OCI-LY3 (cell line): ENCODE measurements at regions not wholly inside any gene's neighbourhood (a gene's known extent, or its start where the extent isn't known, plus 50 kb on each side); places are given as distances from the start of the nearest gene placed in this dataset.

ENCODE experiments used
- H2AFZ ChIP-seq: fragments of 200-600, 300-600 bp; shearing (Covaris generic); 2 replicates; pipeline ENCODE4 v1.6.0; 2014; ENCODE audit warnings: antibody characterized with exemption, low read depth, low read length
- H3K27ac ChIP-seq: fragments of 200-600, 300-600 bp; sonication (generic); 2 replicates; pipeline ENCODE4 v1.5.1; 2014; ENCODE audit warnings: mild to moderate bottlenecking, low read length, moderate library complexity, mixed read lengths
- H3K27me3 ChIP-seq: fragments of 200-600, 300-600 bp; sonication (generic); 2 replicates; pipeline ENCODE4 v1.6.1; 2014; ENCODE audit warnings: low read depth, low read length, mixed read lengths
- H3K36me3 ChIP-seq: fragments of 200-600, 300-600 bp; sonication (generic); replicated peaks from 2 replicates; pipeline ENCODE3; 2014; ENCODE audit warnings: low read depth, low read length, mixed read lengths
- H3K4me1 ChIP-seq: fragments of 300-600, 200-600 bp; sonication (generic); 2 replicates; pipeline ENCODE4 v1.6.1; 2014; ENCODE audit warnings: low read length, mixed read lengths
- H3K4me2 ChIP-seq: fragments of 200-600, 300-600 bp; sonication (generic); 2 replicates; pipeline ENCODE4 v1.6.1; 2014; ENCODE audit warnings: low read length, mixed read lengths
- H3K4me3 ChIP-seq: fragments of 300-600, 200-600 bp; sonication (generic); 2 replicates; pipeline ENCODE4 v1.5.1; 2014; ENCODE audit warnings: antibody characterized with exemption, mild to moderate bottlenecking, low read length, moderate library complexity
- H3K79me2 ChIP-seq: fragments of 300-600, 200-600 bp; shearing (Covaris generic); 2 replicates; pipeline ENCODE4 v1.6.1; 2014; ENCODE audit warnings: mild to moderate bottlenecking, low read length, mixed read lengths
- H3K9ac ChIP-seq: fragments of 300-600, 200-600 bp; shearing (Covaris generic); 2 replicates; pipeline ENCODE4 v1.6.0; 2014; ENCODE audit warnings: mild to moderate bottlenecking, low read length, moderate library complexity
- H3K9me3 ChIP-seq: fragments of 200-600, 300-600 bp; shearing (Covaris generic); 2 replicates; pipeline ENCODE4 v1.6.1; 2014; ENCODE audit warnings: low read length, mixed read lengths; ENCODE audit not compliant: insufficient read depth
- H4K20me1 ChIP-seq: fragments of 200-600, 300-600 bp; sonication (generic); 2 replicates; pipeline ENCODE4 v1.6.1; 2016; ENCODE audit warnings: low read length, mixed read lengths; ENCODE audit not compliant: insufficient read depth
- CTCF ChIP-seq: fragments of 200-600, 300-600 bp; sonication (generic); IDR thresholded peaks from 2 replicates; pipeline ENCODE4 v1.5.1; 2014; ENCODE audit warnings: antibody characterized with exemption, low read length, low read depth
- EZH2phosphoT487 ChIP-seq: fragments of 200-600 bp; shearing (Covaris generic); IDR thresholded peaks from 2 replicates; pipeline ENCODE4 v1.6.1; 2018; ENCODE audit warnings: antibody characterized with exemption, mixed run types, low read depth

GRCh38 chr15:92326236-92326635 lies 67.4 kb upstream of the ST8SIA2 start:
- Histone ChIP-seq H2AFZ (no peak overlapping the region), H3K79me2 (no peaks in the 10 kb centered on the region), H3K4me2 (no peak overlapping the region), H3K4me3 (no peak overlapping the region), H3K9ac (no peak overlapping the region), H3K27me3 (peaks cover 26% of the 10 kb centered on the region), H3K9me3 (no peaks in the 10 kb centered on the region), H3K4me1 (no peaks in the 10 kb centered on the region), H4K20me1 (no peaks in the 10 kb centered on the region), H3K36me3 (no peaks in the 10 kb centered on the region), H3K27ac (no peak overlapping the region)
- no peak for TF ChIP-seq EZH2phosphoT487
- no peak for TF ChIP-seq CTCF

- Histone ChIP-seq H3K4me1 (no peaks in the 10 kb centered on the region), H2AFZ (no peak overlapping the region), H3K36me3 (no peaks in the 10 kb centered on the region), H3K4me3 (no peak overlapping the region), H3K9ac (no peak overlapping the region), H4K20me1 (no peaks in the 10 kb centered on the region), H3K79me2 (no peaks in the 10 kb centered on the region), H3K4me2 (no peak overlapping the region), H3K9me3 (no peaks in the 10 kb centered on the region), H3K27ac (no peak overlapping the region), H3K27me3 (peaks cover 27% of the 10 kb centered on the region)
- no peak for TF ChIP-seq EZH2phosphoT487
- TF ChIP-seq CTCF = no peak
These were observed 66.6 kb upstream of the ST8SIA2 start for GRCh38 chr15:92327033-92327432.

GRCh38 chr15:92328207-92328606 lies 65.5 kb upstream of the ST8SIA2 start:
- no peak overlapping the region for H3K27ac ChIP-seq
- H4K20me1 ChIP-seq = no peaks in the 10 kb centered on the region

GRCh38 chr15:92332125-92332899 lies 61.4 kb upstream of the ST8SIA2 start:
- Histone ChIP-seq H3K79me2 (no peaks in the 10 kb centered on the region), H3K36me3 (no peaks in the 10 kb centered on the region), H3K27me3 (peaks cover 20% of the 10 kb centered on the region), H3K4me2 (no peak overlapping the region), H3K4me1 (no peaks in the 10 kb centered on the region), H4K20me1 (no peaks in the 10 kb centered on the region), H3K9me3 (no peaks in the 10 kb centered on the region), H3K4me3 (no peak overlapping the region), H3K9ac (no peak overlapping the region), H3K27ac (no peak overlapping the region), H2AFZ (no peak overlapping the region)
- TF ChIP-seq CTCF (no peak), EZH2phosphoT487 (no peak)

More at GRCh38 chr15:92328207-92328606, 65.5 kb upstream of the ST8SIA2 start:
- Histone ChIP-seq H3K9ac (no peak overlapping the region), H3K79me2 (no peaks in the 10 kb centered on the region), H3K27me3 (peaks cover 33% of the 10 kb centered on the region), H3K9me3 (no peaks in the 10 kb centered on the region), H3K4me1 (no peaks in the 10 kb centered on the region), H3K36me3 (no peaks in the 10 kb centered on the region), H3K4me3 (no peak overlapping the region), H2AFZ (no peak overlapping the region), H3K4me2 (no peak overlapping the region)
- TF ChIP-seq CTCF = no peak
- no peak for TF ChIP-seq EZH2phosphoT487
